Mammary epithelial cell (primary cell): ENCODE measurements at regions not wholly inside any gene's neighbourhood (a gene's known extent, or its start where the extent isn't known, plus 50 kb on each side); places are given as distances from the start of the nearest gene placed in this dataset.

ENCODE experiments used
- EZH2 ChIP-seq: IDR thresholded peaks from 2 replicates; pipeline ENCODE4 v1.6.1; 2012; ENCODE audit warnings: low read length, inconsistent platforms, borderline replicate concordance
- TF ChIP-seq, protein P1 (sequence below), 2 donors: IDR thresholded peaks in 1 of 2; conservative IDR thresholded peaks in 1 of 2; 2 replicates each; pipeline ENCODE4 v1.5.1; 2011 to 2012; ENCODE audit warnings: inconsistent platforms in 2 of 2, low read length in 2 of 2, mild to moderate bottlenecking in 2 of 2, control low read depth in 1 of 2, low read depth in 1 of 2; ENCODE audit not compliant: insufficient read depth in 1 of 2; ENCODE audit errors: extremely low read depth in 1 of 2

DNA sequence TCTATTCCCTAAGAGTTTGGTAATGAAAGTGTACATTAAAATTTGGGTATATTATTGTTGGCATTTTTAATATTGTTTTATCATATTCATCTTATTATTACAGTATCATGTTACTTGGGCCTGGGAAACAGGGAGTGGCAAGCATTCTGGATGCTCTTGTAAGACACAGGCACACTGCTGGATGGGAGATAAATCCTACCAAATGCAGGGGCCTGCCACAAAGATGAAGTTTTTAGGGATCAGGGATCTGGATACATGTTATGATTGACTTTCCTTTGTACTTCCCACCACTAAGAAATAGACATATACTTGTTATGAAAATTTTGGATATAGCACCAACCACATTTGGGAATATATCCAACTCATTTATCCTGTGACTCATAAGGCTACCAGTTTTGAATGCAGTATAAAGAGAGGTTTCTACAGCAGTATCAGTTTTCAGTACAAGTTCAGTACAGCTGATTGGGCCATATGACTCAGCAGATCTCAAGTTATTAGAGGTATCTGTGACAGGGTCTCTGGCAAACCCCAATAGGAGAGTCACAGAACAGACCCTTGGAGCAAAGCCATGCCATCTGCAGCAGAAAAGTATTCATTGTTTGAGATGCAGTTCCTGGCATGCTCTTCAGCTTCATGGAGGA, 360.1 kb downstream of the DMAC1 start:
- TF ChIP-seq, protein P1, sequence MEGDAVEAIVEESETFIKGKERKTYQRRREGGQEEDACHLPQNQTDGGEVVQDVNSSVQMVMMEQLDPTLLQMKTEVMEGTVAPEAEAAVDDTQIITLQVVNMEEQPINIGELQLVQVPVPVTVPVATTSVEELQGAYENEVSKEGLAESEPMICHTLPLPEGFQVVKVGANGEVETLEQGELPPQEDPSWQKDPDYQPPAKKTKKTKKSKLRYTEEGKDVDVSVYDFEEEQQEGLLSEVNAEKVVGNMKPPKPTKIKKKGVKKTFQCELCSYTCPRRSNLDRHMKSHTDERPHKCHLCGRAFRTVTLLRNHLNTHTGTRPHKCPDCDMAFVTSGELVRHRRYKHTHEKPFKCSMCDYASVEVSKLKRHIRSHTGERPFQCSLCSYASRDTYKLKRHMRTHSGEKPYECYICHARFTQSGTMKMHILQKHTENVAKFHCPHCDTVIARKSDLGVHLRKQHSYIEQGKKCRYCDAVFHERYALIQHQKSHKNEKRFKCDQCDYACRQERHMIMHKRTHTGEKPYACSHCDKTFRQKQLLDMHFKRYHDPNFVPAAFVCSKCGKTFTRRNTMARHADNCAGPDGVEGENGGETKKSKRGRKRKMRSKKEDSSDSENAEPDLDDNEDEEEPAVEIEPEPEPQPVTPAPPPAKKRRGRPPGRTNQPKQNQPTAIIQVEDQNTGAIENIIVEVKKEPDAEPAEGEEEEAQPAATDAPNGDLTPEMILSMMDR (conservative IDR thresholded peaks at IDR 0.05 in 1 of 2, IDR thresholded peaks at IDR 0.05 in 1 of 2; ENCODE audit: extremely low read depth in 1 of 2, insufficient read depth in 1 of 2, low read depth in 1 of 2, low read length in 2 of 2), result no peak
- TF ChIP-seq EZH2, result no peak
